NCI-H2227 (cell line): ENCODE measurements at regions not wholly inside any gene's neighbourhood (a gene's known extent, or its start where the extent isn't known, plus 50 kb on each side); places are given as distances from the start of the nearest gene placed in this dataset.
A peak's percentile ranks its signal among the peaks of the same experiment; 100 is the strongest.

Experiments
- DNase-seq: peaks from one replicate; lab custom pipeline; 2025; ENCODE audit not compliant: unreplicated experiment; lab: John Stamatoyannopoulos, UW

DNA sequence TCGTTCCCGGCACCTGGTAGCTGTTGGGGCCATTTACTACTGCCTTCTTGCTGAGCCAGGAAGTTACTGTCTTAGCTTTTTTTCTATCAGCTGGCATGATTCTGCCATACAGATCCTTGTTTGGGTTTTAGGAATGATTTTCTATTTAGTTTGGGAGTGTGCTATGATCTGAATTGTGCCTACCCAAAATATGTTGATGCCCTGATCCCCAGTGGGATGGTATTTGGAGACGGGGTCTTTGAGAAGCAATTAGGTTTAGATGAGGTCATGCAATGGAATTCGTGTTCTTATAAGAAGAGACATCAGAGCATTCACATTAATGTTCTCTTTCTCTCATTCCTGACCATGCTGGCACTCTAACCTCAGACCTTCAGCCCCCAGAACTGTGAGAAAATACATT lies 59.4 kb upstream of the HS3ST2 start:
- no peak for DNase-seq

DNA sequence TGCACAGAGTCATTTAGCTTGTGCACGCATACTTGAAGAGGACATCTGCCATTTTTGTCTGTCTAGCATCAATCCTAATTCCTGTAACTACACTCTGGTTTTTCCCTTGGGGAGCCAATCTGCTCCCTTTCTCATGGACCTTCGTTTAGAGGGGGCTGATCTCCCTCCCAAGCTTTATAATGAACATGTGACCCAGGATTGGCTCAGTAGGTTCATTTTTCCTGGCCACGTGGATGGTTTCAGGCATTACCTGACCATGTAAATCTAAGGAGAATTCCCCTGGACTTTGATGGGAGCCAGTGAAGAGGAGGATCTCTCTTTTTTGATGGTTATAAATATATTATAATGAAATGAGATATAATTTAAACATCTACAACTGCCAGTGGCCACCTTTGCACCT lies 56.8 kb upstream of the HS3ST2 start:
- DNase-seq = no peak

DNA sequence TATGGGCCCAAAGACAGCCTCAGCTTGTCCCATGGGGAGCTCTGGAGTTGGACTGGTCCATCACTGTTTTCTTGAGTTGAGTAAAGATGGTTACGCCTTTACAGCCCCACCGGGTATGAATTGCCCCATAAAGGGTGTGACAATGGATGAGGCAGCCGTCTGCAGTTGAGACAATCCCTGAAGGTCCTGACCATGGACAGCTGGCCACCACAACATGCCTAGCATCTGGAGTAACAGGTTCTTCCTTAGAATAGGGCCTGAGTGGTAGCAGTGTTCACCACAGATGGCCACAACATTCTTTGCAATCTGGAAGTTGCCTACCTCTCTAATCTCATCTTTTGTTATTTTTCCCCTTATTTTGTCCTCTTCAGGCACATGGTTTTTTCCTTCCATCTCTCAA lies 51.5 kb upstream of the HS3ST2 start:
- no peak for DNase-seq

DNA sequence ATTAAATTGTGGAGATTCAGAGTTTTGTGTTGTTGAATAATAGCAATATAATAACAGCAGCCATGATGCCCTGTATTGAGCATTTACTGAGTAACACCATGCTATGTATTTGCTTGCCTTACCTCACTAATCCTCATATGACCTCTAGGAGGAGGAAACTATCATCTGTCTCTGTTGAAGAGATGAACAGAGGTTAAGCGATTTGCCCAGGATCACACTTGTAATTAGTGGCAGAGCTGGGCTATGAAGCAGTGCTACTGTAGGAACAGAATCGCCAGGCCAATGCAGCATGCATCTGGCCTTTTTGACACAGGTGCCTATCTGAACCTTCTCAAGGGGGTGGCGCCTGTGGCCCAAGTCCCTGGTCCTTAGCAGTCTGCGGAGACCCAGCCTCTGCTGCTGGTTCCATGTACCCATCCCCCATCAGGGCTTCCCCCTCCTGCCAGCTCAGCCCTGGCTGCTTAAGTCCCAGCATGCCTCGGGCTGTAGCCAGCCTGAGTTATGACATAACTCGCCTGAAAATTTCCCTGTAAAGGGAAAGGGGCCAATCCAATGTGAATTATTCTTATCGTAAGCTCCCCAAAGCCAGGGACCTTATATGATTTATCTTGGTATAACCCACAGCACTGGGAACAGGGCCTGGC lies 50.4 kb upstream of the HS3ST2 start:
- DNase-seq = peak; percentile 70
